HCT116 (cell line): ENCODE measurements at regions not wholly inside any gene's neighbourhood (a gene's known extent, or its start where the extent isn't known, plus 50 kb on each side); places are given as distances from the start of the nearest gene placed in this dataset.

ENCODE experiments used
- ATAC-seq: fragments of 200-7000 bp; cut with Tn5 transposase; 2 replicates; pipeline ENCODE4 v1.9.1; 2020; ENCODE audit warnings: mild to moderate bottlenecking, moderate library complexity
- BruUV-seq: library from RNA; stranded (reverse); fragments of 400-500 nt; replicated peaks from 2 replicates; lab custom pipeline; 2021; lab: Mats Ljungman, UMichigan
- CTCF ChIA-PET: fragments of 300-600 bp; sonication (Branson Sonifier 250); formaldehyde crosslinking; loops from one replicate; lab custom pipeline; 2021; ENCODE audit warnings: antibody characterized with exemption; lab: Charles Lee
- POLR2A ChIA-PET: fragments of 300-600, 350-600 bp; sonication (Branson Sonifier 250); formaldehyde crosslinking; loops from one replicate; lab custom pipeline; 2021; ENCODE audit warnings: antibody characterized with exemption; lab: Charles Lee
- RAD21 ChIA-PET, 2 experiments: fragments of 300-600 bp; sonication (Branson Sonifier 250); formaldehyde crosslinking; loops; one replicate each; lab custom pipeline; 2023; ENCODE audit warnings: low total read pairs in 2 of 2; ENCODE audit not compliant: uncharacterized antibody in 2 of 2, unreplicated experiment in 2 of 2, low non-redundant PET in 1 of 2; lab: Charles Lee
- DNase-seq: peaks from one replicate; pipeline ENCODE4 v3.0.0-alpha.2; 2010; ENCODE audit warnings: low read depth, low spot score
- H2AFZ ChIP-seq: fragments of 200-600 bp; shearing (Covaris generic), sonication (generic); 2 replicates; pipeline ENCODE4 v1.6.1; 2017; ENCODE audit warnings: low read depth, mixed run types, mixed read lengths, antibody characterized with exemption, low read length; ENCODE audit not compliant: poor library complexity, severe bottlenecking
- H3K27ac ChIP-seq: 2 replicates; pipeline ENCODE4 v1.5.1; 2012; ENCODE audit warnings: low read depth, low read length
- H3K27me3 ChIP-seq: fragments of 200-600 bp; sonication (generic); 2 replicates; pipeline ENCODE4 v1.6.1; 2016; ENCODE audit warnings: mixed run types, low read length, mixed read lengths; ENCODE audit not compliant: insufficient read depth
- H3K36me3 ChIP-seq, 2 experiments: fragments of 200-500 bp in 1 of 2; fragments of 200-600 bp in 1 of 2; sonication (Bioruptor generic) in 1 of 2; sonication (generic) in 1 of 2; 2 replicates each; pipeline versions ENCODE4 v1.5.1 to v1.6.1; 2014 to 2016; ENCODE audit warnings: low read length in 2 of 2, inconsistent platforms in 1 of 2, mixed read lengths in 1 of 2, mixed run types in 1 of 2; ENCODE audit not compliant: insufficient read depth in 2 of 2, control insufficient read depth in 1 of 2
- H3K4me1 ChIP-seq, 2 experiments: fragments of 200-600 bp in 1 of 2; sonication (generic) in 1 of 2; 2 replicates each; pipeline versions ENCODE4 v1.5.1 to v1.6.1; 2012 to 2017; ENCODE audit warnings: low read length in 2 of 2, inconsistent platforms in 1 of 2, mild to moderate bottlenecking in 1 of 2, mixed read lengths in 1 of 2, mixed run types in 1 of 2, moderate library complexity in 1 of 2; ENCODE audit not compliant: insufficient read depth in 2 of 2, control insufficient read depth in 1 of 2
- H3K4me2 ChIP-seq: fragments of 200-600 bp; sonication (generic); 2 replicates; pipeline ENCODE4 v1.6.1; 2017; ENCODE audit warnings: mixed run types, low read length, mixed read lengths
- H3K4me3 ChIP-seq, 2 experiments: fragments of 200-600 bp in 1 of 2; sonication (generic) in 1 of 2; replicated peaks in 1 of 2; 2 replicates each; pipeline ENCODE4 v1.5.1; 2011 to 2016; ENCODE audit warnings: low read length in 2 of 2, control low read depth in 1 of 2, low read depth in 1 of 2, mild to moderate bottlenecking in 1 of 2, mixed read lengths in 1 of 2, mixed run types in 1 of 2
- H3K79me2 ChIP-seq: fragments of 200-600 bp; sonication (generic); 2 replicates; pipeline ENCODE4 v1.6.1; 2017; ENCODE audit warnings: mild to moderate bottlenecking, mixed run types, low read length, moderate library complexity, mixed read lengths; ENCODE audit not compliant: insufficient read depth
- H3K9ac ChIP-seq: fragments of 200-600 bp; sonication (generic); 2 replicates; pipeline ENCODE4 v1.6.1; 2016; ENCODE audit warnings: low read length, mixed read lengths
- H3K9me2 ChIP-seq: fragments of 200-600 bp; sonication (generic), shearing (Covaris generic); 2 replicates; pipeline ENCODE4 v1.6.1; 2017; ENCODE audit warnings: mixed run types, mild to moderate bottlenecking, moderate library complexity; ENCODE audit not compliant: insufficient read depth
- H3K9me3 ChIP-seq, 2 experiments: fragments of 200-500 bp in 1 of 2; fragments of 200-600 bp in 1 of 2; sonication (Bioruptor generic) in 1 of 2; sonication (generic) in 1 of 2; 2 replicates each; pipeline ENCODE4 v1.6.1; 2014 to 2017; ENCODE audit warnings: low read length in 2 of 2, mixed read lengths in 2 of 2, inconsistent platforms in 1 of 2, low read depth in 1 of 2, mild to moderate bottlenecking in 1 of 2, mixed run types in 1 of 2, moderate library complexity in 1 of 2; ENCODE audit not compliant: control insufficient read depth in 1 of 2, insufficient read depth in 1 of 2
- H4K20me1 ChIP-seq: fragments of 200-600 bp; sonication (generic), shearing (Covaris generic); 2 replicates; pipeline ENCODE4 v1.6.1; 2017; ENCODE audit warnings: mixed run types, mild to moderate bottlenecking, moderate library complexity; ENCODE audit not compliant: insufficient read depth
- EGR1 ChIP-seq: IDR thresholded peaks from 2 replicates; pipeline ENCODE4 v1.6.1; 2012; ENCODE audit warnings: low read depth
- EZH2 ChIP-seq: fragments of 200-600 bp; sonication (generic); IDR thresholded peaks from 2 replicates; pipeline ENCODE4 v1.6.1; 2017; ENCODE audit warnings: antibody characterized with exemption, mixed run types
- POLR2AphosphoS5 ChIP-seq: IDR thresholded peaks from 2 replicates; pipeline ENCODE4 v1.6.1; 2011; ENCODE audit warnings: mild to moderate bottlenecking, low read depth, low read length, moderate library complexity
- SIN3A ChIP-seq: IDR thresholded peaks from 2 replicates; pipeline ENCODE4 v1.6.1; 2012; ENCODE audit warnings: low read depth
- SP1 ChIP-seq: IDR thresholded peaks from 2 replicates; pipeline ENCODE4 v1.6.1; 2012; ENCODE audit warnings: low read depth
- TCF7L2 ChIP-seq: IDR thresholded peaks from 2 replicates; pipeline ENCODE4 v1.7.0; 2011; ENCODE audit warnings: borderline replicate concordance, inconsistent platforms; ENCODE audit not compliant: insufficient read depth, insufficient read length; ENCODE audit errors: extremely low read depth
- ZNF274 ChIP-seq: fragments of 200-500 bp; sonication (Bioruptor generic); IDR thresholded peaks from 2 replicates; pipeline ENCODE4 v1.6.1; 2014; ENCODE audit warnings: mild to moderate bottlenecking, low read depth, low read length, inconsistent platforms
- intact Hi-C: fragments of 100-400 bp; cut with micrococcal nuclease; formaldehyde crosslinking; loops from 2 replicates; pipeline ENCODE4 v1.10.0; 2022
- TF ChIP-seq, protein P1 (sequence below): IDR thresholded peaks from 2 replicates; pipeline ENCODE4 v1.6.1; 2012; ENCODE audit warnings: low read depth
- TF ChIP-seq, protein P2 (sequence below), 3 experiments: fragments of 200-600 bp in 1 of 3; sonication (generic) in 1 of 3; IDR thresholded peaks in 2 of 3; conservative IDR thresholded peaks in 1 of 3; 2 replicates each; pipeline ENCODE4 v1.5.1; 2012 to 2017; ENCODE audit warnings: low read depth in 2 of 3, low read length in 2 of 3, antibody characterized with exemption in 1 of 3, borderline replicate concordance in 1 of 3, control low read depth in 1 of 3, mild to moderate bottlenecking in 1 of 3, mixed read lengths in 1 of 3, mixed run types in 1 of 3, moderate library complexity in 1 of 3; ENCODE audit not compliant: insufficient read depth in 1 of 3
- TF ChIP-seq, protein P3 (sequence below): IDR thresholded peaks from 2 replicates; pipeline ENCODE4 v1.6.1; 2012
- TF ChIP-seq, protein P4 (sequence below): IDR thresholded peaks from 2 replicates; pipeline ENCODE4 v1.6.1; 2012
- TF ChIP-seq, protein P5 (sequence below): IDR thresholded peaks from 2 replicates; pipeline ENCODE4 v1.6.1; 2011; ENCODE audit warnings: mild to moderate bottlenecking, low read length, moderate library complexity; ENCODE audit not compliant: insufficient replicate concordance; ENCODE audit errors: extremely low read depth

DNA sequence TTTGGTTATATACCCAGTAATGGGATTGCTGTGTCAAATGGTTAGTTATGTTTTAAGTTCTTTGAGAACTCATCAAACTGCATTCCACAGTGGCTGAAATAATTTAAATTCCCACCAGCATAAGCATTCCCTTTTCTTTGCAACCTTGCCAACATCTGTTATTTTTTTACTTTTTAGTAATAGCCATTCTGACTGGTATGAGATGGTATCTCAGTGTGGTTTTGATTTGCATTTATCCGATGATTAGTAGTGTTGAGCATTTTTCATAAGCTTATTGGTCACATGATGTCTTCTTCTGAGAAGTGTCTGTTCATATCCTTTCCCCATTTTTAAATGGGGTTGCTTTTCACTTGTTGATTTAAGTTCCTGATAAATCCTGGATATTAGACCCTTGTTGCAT, 435.7 kb upstream of the RIOK2 start:
- Histone ChIP-seq H3K4me1 (no peaks in the 10 kb centered on the region), H3K79me2 (no peaks in the 10 kb centered on the region), H3K4me3 (no peak overlapping the region), H3K36me3 (no peaks in the 10 kb centered on the region), H3K27ac (no peak overlapping the region), H3K9me3 (no peaks in the 10 kb centered on the region), H3K4me2 (no peak overlapping the region), H3K27me3 (no peaks in the 10 kb centered on the region), H3K9me2 (no peaks in the 10 kb centered on the region), H4K20me1 (no peaks in the 10 kb centered on the region), H2AFZ (no peak overlapping the region), H3K9ac (no peak overlapping the region)
- no TSS peak for BruUV-seq
- intact Hi-C loops = no loop called here
- TF ChIP-seq, protein P1, sequence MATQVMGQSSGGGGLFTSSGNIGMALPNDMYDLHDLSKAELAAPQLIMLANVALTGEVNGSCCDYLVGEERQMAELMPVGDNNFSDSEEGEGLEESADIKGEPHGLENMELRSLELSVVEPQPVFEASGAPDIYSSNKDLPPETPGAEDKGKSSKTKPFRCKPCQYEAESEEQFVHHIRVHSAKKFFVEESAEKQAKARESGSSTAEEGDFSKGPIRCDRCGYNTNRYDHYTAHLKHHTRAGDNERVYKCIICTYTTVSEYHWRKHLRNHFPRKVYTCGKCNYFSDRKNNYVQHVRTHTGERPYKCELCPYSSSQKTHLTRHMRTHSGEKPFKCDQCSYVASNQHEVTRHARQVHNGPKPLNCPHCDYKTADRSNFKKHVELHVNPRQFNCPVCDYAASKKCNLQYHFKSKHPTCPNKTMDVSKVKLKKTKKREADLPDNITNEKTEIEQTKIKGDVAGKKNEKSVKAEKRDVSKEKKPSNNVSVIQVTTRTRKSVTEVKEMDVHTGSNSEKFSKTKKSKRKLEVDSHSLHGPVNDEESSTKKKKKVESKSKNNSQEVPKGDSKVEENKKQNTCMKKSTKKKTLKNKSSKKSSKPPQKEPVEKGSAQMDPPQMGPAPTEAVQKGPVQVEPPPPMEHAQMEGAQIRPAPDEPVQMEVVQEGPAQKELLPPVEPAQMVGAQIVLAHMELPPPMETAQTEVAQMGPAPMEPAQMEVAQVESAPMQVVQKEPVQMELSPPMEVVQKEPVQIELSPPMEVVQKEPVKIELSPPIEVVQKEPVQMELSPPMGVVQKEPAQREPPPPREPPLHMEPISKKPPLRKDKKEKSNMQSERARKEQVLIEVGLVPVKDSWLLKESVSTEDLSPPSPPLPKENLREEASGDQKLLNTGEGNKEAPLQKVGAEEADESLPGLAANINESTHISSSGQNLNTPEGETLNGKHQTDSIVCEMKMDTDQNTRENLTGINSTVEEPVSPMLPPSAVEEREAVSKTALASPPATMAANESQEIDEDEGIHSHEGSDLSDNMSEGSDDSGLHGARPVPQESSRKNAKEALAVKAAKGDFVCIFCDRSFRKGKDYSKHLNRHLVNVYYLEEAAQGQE = no peak
- TF ChIP-seq, protein P2, sequence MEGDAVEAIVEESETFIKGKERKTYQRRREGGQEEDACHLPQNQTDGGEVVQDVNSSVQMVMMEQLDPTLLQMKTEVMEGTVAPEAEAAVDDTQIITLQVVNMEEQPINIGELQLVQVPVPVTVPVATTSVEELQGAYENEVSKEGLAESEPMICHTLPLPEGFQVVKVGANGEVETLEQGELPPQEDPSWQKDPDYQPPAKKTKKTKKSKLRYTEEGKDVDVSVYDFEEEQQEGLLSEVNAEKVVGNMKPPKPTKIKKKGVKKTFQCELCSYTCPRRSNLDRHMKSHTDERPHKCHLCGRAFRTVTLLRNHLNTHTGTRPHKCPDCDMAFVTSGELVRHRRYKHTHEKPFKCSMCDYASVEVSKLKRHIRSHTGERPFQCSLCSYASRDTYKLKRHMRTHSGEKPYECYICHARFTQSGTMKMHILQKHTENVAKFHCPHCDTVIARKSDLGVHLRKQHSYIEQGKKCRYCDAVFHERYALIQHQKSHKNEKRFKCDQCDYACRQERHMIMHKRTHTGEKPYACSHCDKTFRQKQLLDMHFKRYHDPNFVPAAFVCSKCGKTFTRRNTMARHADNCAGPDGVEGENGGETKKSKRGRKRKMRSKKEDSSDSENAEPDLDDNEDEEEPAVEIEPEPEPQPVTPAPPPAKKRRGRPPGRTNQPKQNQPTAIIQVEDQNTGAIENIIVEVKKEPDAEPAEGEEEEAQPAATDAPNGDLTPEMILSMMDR (IDR thresholded peaks at IDR 0.05 in 2 of 3, conservative IDR thresholded peaks at IDR 0.05 in 1 of 3; ENCODE audit: borderline replicate concordance in 1 of 3, insufficient read depth in 1 of 3, low read depth in 2 of 3, low read length in 2 of 3) = no peak
- TF ChIP-seq EGR1 (no peak), EZH2 (no peak), SP1 (no peak), SIN3A (no peak), TCF7L2 (no peak), POLR2AphosphoS5 (no peak), ZNF274 (no peak)
- TF ChIP-seq, protein P3, sequence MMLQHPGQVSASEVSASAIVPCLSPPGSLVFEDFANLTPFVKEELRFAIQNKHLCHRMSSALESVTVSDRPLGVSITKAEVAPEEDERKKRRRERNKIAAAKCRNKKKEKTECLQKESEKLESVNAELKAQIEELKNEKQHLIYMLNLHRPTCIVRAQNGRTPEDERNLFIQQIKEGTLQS = no peak
- TF ChIP-seq, protein P4, sequence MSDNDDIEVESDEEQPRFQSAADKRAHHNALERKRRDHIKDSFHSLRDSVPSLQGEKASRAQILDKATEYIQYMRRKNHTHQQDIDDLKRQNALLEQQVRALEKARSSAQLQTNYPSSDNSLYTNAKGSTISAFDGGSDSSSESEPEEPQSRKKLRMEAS = no peak
- TF ChIP-seq, protein P5, sequence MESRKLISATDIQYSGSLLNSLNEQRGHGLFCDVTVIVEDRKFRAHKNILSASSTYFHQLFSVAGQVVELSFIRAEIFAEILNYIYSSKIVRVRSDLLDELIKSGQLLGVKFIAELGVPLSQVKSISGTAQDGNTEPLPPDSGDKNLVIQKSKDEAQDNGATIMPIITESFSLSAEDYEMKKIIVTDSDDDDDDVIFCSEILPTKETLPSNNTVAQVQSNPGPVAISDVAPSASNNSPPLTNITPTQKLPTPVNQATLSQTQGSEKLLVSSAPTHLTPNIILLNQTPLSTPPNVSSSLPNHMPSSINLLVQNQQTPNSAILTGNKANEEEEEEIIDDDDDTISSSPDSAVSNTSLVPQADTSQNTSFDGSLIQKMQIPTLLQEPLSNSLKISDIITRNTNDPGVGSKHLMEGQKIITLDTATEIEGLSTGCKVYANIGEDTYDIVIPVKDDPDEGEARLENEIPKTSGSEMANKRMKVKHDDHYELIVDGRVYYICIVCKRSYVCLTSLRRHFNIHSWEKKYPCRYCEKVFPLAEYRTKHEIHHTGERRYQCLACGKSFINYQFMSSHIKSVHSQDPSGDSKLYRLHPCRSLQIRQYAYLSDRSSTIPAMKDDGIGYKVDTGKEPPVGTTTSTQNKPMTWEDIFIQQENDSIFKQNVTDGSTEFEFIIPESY = no peak
- POLR2A ChIA-PET = no interaction called here
- CTCF ChIA-PET = no interaction called here
- RAD21 ChIA-PET = no interaction called here
- ATAC-seq (no peak), DNase-seq (no peak)
